Vagina (tissue), 2 donors: ENCODE measurements at regions not wholly inside any gene's neighbourhood (a gene's known extent, or its start where the extent isn't known, plus 50 kb on each side); places are given as distances from the start of the nearest gene placed in this dataset.

Experiments
- DNase-seq, 2 donors: peaks; one replicate each; pipeline ENCODE4 v3.0.0-alpha.2; 2017; ENCODE audit errors: extremely low spot score in 2 of 2
- H3K27ac ChIP-seq: fragments of 200-600 bp; sonication (generic); one replicate; pipeline ENCODE4 v1.5.1; 2019
- H3K27me3 ChIP-seq: fragments of 200-600 bp; sonication (generic); one replicate; pipeline ENCODE4 v1.5.1; 2019
- H3K36me3 ChIP-seq, 2 donors: fragments of 200-600 bp; sonication (generic); one replicate each; pipeline ENCODE4 v1.5.1; 2017 to 2019
- H3K4me1 ChIP-seq: fragments of 200-600 bp; sonication (generic); one replicate; pipeline ENCODE4 v1.5.1; 2019
- H3K4me3 ChIP-seq, 2 donors: fragments of 200-600 bp; sonication (generic); 1 replicate in 1 of 2; 2 replicates in 1 of 2; pipeline ENCODE4 v1.5.1; 2016 to 2019
- H3K9me3 ChIP-seq: fragments of 200-600 bp; sonication (generic); one replicate; pipeline ENCODE4 v1.5.1; 2019
- POLR2A ChIP-seq, 2 donors: fragments of 450-650 bp; IDR thresholded peaks; one replicate each; pipeline ENCODE4 v1.6.1; 2017; ENCODE audit warnings: antibody characterized with exemption in 2 of 2, mild to moderate bottlenecking in 2 of 2, moderate library complexity in 2 of 2
- POLR2AphosphoS5 ChIP-seq, 2 donors: sonication (generic); formaldehyde crosslinking; IDR thresholded peaks; one replicate each; pipeline ENCODE4 v1.9.0; 2017; ENCODE audit warnings: antibody characterized with exemption in 2 of 2, mild to moderate bottlenecking in 2 of 2, low read depth in 1 of 2; ENCODE audit not compliant: insufficient read depth in 1 of 2
- intact Hi-C: fragments of 100-400 bp; cut with DNase I; formaldehyde crosslinking; loops from one replicate; pipeline ENCODE4 v1.15.1; 2023
- TF ChIP-seq, protein P1 (sequence below), 3 experiments: fragments of 450-650 bp in 2 of 3; fragments of 200-600 bp in 1 of 3; sonication (generic) in 1 of 3; IDR thresholded peaks; one replicate each; pipeline ENCODE4 v1.5.1; 2017 to 2019; ENCODE audit warnings: antibody characterized with exemption in 3 of 3, mild to moderate bottlenecking in 2 of 3, moderate library complexity in 2 of 3

DNA sequence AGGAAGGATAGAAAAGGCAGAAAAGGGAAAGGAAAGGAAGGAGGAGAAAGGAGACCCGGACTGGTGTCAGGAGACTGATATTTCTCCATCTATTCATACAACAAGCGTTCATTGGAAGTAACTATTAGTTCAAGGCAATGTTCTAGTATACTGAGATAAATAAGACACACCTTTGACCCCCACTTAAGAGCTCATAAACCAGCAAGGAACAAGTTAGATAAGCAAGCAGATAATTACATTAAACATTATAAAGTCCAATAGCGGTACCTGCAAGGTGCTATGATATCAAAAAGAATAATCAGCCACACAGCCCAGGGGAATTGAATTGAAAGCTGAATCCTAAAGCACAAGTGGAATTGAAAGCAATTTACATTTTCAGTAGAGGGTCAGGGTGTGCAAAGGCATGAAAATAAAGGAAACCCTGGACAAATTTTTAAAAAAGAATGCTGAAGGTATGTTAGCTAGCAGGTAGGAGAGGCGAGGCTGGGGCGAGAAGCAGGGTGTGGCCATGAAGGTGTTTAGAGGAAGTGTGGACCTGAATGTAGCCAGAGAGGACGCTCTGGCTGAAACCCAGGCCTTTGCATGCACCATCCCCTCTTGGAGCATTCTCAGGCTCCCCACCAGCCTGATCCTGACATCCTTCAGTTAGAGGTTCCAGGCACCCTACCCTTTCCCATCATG, 200.0 kb downstream of the SETD4 start:
- no peak overlapping the region for H3K4me3 ChIP-seq
- H3K36me3 ChIP-seq: no peaks in the 10 kb centered on the region
- DNase-seq: no peak
- no peaks in the 10 kb centered on the region for H3K9me3 ChIP-seq
- peaks cover 17% of the 10 kb centered on the region for H3K4me1 ChIP-seq
- no peak overlapping the region for H3K27ac ChIP-seq
- intact Hi-C loops: no loop called here
- TF ChIP-seq POLR2AphosphoS5 (IDR thresholded peaks at IDR 0.05; ENCODE audit: insufficient read depth in 1 of 2, low read depth in 1 of 2) (no peak), POLR2A (IDR thresholded peaks at IDR 0.05) (no peak)
- TF ChIP-seq, protein P1, sequence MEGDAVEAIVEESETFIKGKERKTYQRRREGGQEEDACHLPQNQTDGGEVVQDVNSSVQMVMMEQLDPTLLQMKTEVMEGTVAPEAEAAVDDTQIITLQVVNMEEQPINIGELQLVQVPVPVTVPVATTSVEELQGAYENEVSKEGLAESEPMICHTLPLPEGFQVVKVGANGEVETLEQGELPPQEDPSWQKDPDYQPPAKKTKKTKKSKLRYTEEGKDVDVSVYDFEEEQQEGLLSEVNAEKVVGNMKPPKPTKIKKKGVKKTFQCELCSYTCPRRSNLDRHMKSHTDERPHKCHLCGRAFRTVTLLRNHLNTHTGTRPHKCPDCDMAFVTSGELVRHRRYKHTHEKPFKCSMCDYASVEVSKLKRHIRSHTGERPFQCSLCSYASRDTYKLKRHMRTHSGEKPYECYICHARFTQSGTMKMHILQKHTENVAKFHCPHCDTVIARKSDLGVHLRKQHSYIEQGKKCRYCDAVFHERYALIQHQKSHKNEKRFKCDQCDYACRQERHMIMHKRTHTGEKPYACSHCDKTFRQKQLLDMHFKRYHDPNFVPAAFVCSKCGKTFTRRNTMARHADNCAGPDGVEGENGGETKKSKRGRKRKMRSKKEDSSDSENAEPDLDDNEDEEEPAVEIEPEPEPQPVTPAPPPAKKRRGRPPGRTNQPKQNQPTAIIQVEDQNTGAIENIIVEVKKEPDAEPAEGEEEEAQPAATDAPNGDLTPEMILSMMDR (IDR thresholded peaks at IDR 0.05): no peak
- no peaks in the 10 kb centered on the region for H3K27me3 ChIP-seq

DNA sequence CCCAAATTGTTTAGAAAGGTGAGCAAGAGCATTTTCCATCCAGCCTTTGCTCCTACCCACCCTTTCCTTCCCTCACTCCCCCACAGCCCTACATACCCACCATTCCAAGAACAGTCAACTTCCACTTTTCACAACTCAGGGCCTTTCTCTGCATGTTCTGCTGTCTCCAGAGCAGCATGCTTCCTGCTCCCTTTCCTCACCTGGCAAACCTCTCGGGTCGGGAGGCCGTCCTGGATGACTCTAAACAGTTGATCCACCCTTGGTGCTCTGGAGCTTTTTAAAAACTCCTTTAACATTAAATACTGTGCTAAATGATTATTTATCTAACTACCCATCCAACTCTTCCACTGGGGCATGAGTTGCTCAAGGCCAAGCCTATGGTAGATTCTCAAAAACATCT, 200.6 kb downstream of the SETD4 start:
- Histone ChIP-seq H3K4me3 (no peak overlapping the region), H3K36me3 (no peaks in the 10 kb centered on the region), H3K9me3 (no peaks in the 10 kb centered on the region), H3K27ac (no peak overlapping the region), H3K4me1 (peaks cover 17% of the 10 kb centered on the region), H3K27me3 (no peaks in the 10 kb centered on the region)
- intact Hi-C loops: no loop called here
- TF ChIP-seq POLR2AphosphoS5 (IDR thresholded peaks at IDR 0.05; ENCODE audit: insufficient read depth in 1 of 2, low read depth in 1 of 2): no peak
- TF ChIP-seq, protein P1 (IDR thresholded peaks at IDR 0.05): no peak
- no peak for TF ChIP-seq POLR2A (IDR thresholded peaks at IDR 0.05)
- no peak for DNase-seq

DNA sequence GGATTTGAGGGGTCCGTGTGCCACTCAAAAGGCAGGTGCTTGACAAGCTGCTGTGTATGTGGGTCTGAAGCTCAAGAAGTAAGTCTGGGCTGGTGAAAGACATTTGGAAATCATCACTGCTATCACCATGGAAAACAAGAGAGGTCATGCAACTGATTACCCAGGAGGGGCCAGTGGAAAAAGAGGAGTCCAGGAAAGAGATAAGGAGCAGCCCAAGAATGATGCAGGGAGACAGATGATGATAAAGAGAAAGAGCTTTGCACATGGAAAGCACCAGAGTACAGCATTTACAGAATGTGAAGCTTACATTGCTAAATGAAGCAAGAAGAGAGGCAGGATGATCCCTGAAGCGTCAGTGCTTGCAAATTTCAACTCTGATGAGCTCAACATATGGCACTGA, 203.2 kb downstream of the SETD4 start:
- Histone ChIP-seq H3K27ac (no peak overlapping the region), H3K36me3 (no peaks in the 10 kb centered on the region), H3K27me3 (no peaks in the 10 kb centered on the region), H3K4me3 (no peak overlapping the region), H3K9me3 (no peaks in the 10 kb centered on the region), H3K4me1 (peaks cover 33% of the 10 kb centered on the region)
- intact Hi-C loops: no loop called here
- no peak for DNase-seq
- TF ChIP-seq, protein P1 (IDR thresholded peaks at IDR 0.05): no peak
- TF ChIP-seq POLR2AphosphoS5 (IDR thresholded peaks at IDR 0.05; ENCODE audit: insufficient read depth in 1 of 2, low read depth in 1 of 2) (no peak), POLR2A (IDR thresholded peaks at IDR 0.05) (no peak)

DNA sequence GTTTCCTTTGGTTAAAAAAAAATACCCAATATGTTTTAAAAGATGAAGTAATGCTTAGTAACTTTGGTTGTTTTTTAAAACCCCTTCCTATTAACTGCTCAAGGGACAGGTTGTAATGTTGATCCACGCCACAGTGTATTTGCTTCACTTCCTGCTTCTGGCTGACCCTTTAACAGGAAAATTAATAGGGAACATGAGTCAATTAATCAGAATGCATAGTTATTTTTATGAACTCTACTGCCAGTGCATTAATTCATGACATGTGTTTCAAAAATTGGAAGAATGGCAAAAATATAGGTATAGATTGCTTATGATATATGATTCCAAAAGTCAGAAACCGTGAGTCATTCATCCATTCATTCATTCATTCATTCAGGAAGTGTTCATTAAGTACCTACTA, 204.8 kb downstream of the SETD4 start:
- TF ChIP-seq POLR2A (IDR thresholded peaks at IDR 0.05) (no peak), POLR2AphosphoS5 (IDR thresholded peaks at IDR 0.05; ENCODE audit: insufficient read depth in 1 of 2, low read depth in 1 of 2) (no peak)
- TF ChIP-seq, protein P1 (IDR thresholded peaks at IDR 0.05): no peak
- intact Hi-C loops: no loop called here

DNA sequence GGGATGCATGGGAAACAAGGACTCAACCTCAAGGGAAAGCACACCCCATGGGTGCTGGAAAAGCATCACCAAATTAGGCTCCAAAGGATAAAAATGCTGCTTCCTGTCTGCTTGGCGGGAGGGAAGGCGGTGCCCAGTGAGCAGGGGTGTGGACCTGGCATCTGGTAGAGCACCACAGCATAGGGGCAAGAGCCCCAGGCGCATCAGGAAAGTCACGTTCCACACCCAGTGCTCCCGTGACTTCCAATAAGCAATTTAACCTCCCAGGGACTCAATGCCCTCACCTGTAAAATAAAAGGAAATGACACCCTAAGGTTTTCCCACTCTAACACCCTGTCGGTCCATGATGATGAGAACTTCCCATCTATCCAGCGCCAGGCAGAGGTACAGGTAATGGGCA, 206.0 kb downstream of the SETD4 start:
- intact Hi-C loops: no loop called here
- Histone ChIP-seq H3K4me1 (peaks cover 34% of the 10 kb centered on the region), H3K9me3 (no peaks in the 10 kb centered on the region), H3K36me3 (no peaks in the 10 kb centered on the region), H3K27me3 (no peaks in the 10 kb centered on the region), H3K27ac (peak overlapping the region; percentile 52), H3K4me3 (no peak overlapping the region)
- TF ChIP-seq, protein P1 (IDR thresholded peaks at IDR 0.05): no peak
- no peak for TF ChIP-seq POLR2A (IDR thresholded peaks at IDR 0.05)
- no peak for TF ChIP-seq POLR2AphosphoS5 (IDR thresholded peaks at IDR 0.05; ENCODE audit: insufficient read depth in 1 of 2, low read depth in 1 of 2)
- DNase-seq: no peak

More for the DNA sequence above, 204.8 kb downstream of the SETD4 start:
- peaks cover 24% of the 10 kb centered on the region for H3K4me1 ChIP-seq
- no peaks in the 10 kb centered on the region for H3K27me3 ChIP-seq
- H3K4me3 ChIP-seq: no peak overlapping the region
- no peaks in the 10 kb centered on the region for H3K9me3 ChIP-seq
- no peak for DNase-seq
- no peaks in the 10 kb centered on the region for H3K36me3 ChIP-seq
- H3K27ac ChIP-seq: no peak overlapping the region
